ENCODE measurements at regions not wholly inside any gene's neighbourhood (a gene's known extent, or its start where the extent isn't known, plus 50 kb on each side); places are given as distances from the start of the nearest gene placed in this dataset.

GRCh38 chr13:76461999-76462398 lies 424.2 kb downstream of the KCTD12 start:
- no peak overlapping the region for H2BK5ac ChIP-seq (ENCODE audit: low read depth, low read length)
- WGBS, 2 experiments (ENCODE audit: extremely low coverage in 1 of 2, insufficient coverage in 1 of 2, insufficient read length in 1 of 2, insufficient replicate concordance in 2 of 2, low coverage in 1 of 2, low lambda C conversion rate in 2 of 2, missing lambda C conversion rate in 1 of 2), result 91% methylated on average over 4 of the region's 4 CpGs; no CpG with 5 or more reads in 1 of the 2 experiments
- no peak overlapping the region for H2BK20ac ChIP-seq (ENCODE audit: low read length)
- peaks cover 0 to 1% (median 0%) of the 10 kb centered on the region in 4 experiments; a peak in 1 of 7 replicates for H3K4me1 ChIP-seq (replicated peaks in 1 of 4; ENCODE audit: control insufficient read depth in 3 of 4, insufficient read depth in 4 of 4, low read length in 3 of 4)
- no peak overlapping the region for H3K18ac ChIP-seq (ENCODE audit: extremely low read depth, low read length)
- H4K91ac ChIP-seq (replicated peaks; ENCODE audit: insufficient read length, low read length), result no peak overlapping the region
- no peak for DNase-seq (ENCODE audit: low read depth in 1 of 2, low spot score in 2 of 2)
- H3K4me3 ChIP-seq (ENCODE audit: extremely low read depth in 1 of 4, insufficient read depth in 2 of 4, low read depth in 3 of 4, low read length in 4 of 4), result no peak overlapping the region
- no peaks in the 10 kb centered on the region for H3K36me3 ChIP-seq (ENCODE audit: control insufficient read depth in 2 of 4, insufficient read depth in 4 of 4, low read length in 3 of 4)
- H4K8ac ChIP-seq (ENCODE audit: extremely low read depth, insufficient read depth, low read length), result no peak overlapping the region
- no peak overlapping the region for H3K4me2 ChIP-seq (ENCODE audit: insufficient read depth in 1 of 2, low read depth in 2 of 2, low read length in 2 of 2)
- ChIA-PET POLR2A (ENCODE audit: partially characterized antibody) (no interaction called here), CTCF (ENCODE audit: partially characterized antibody) (interaction anchor here (0.9 to 2.1 kb wide), 4 partner anchors 10 to 233 kb away, joined by 3 to 9 read pairs (median 3); no protein-coding TSS in a partner anchor)
- no peak overlapping the region for H2BK15ac ChIP-seq (ENCODE audit: low read length)
- H3K56ac ChIP-seq (replicated peaks; ENCODE audit: insufficient read length, low read depth, low read length), result no peak overlapping the region
- no peak overlapping the region for H2AFZ ChIP-seq (ENCODE audit: low read length)
- FAIRE-seq, result no peak
- no peak overlapping the region for H2BK120ac ChIP-seq (replicated peaks; ENCODE audit: low read depth, low read length)
- no peaks in the 10 kb centered on the region for H3K23me2 ChIP-seq (ENCODE audit: low read depth, low read length)
- H2AK5ac ChIP-seq (ENCODE audit: low read depth, low read length), result no peak overlapping the region
- H4K20me1 ChIP-seq (replicated peaks in 1 of 2; ENCODE audit: control insufficient read depth in 1 of 2, insufficient read depth in 2 of 2, low read length in 2 of 2), result no peaks in the 10 kb centered on the region
- H3K9ac ChIP-seq (replicated peaks in 1 of 4; ENCODE audit: extremely low read depth in 1 of 4, low read depth in 3 of 4, low read length in 3 of 4), result no peak overlapping the region
- no peaks in the 10 kb centered on the region for H3K79me2 ChIP-seq (ENCODE audit: control insufficient read depth in 1 of 2, insufficient read depth in 2 of 2, low read length in 2 of 2)
- no peaks in the 10 kb centered on the region for H3K27me3 ChIP-seq (replicated peaks in 1 of 4; ENCODE audit: control insufficient read depth in 3 of 4, extremely low read depth in 1 of 4, insufficient read depth in 3 of 4, low read length in 3 of 4)
- H3K14ac ChIP-seq (ENCODE audit: insufficient read length), result no peak overlapping the region
- no peaks in the 10 kb centered on the region for H3K79me1 ChIP-seq (ENCODE audit: low read depth, low read length)
- no peak overlapping the region for H4K5ac ChIP-seq (ENCODE audit: insufficient read length, low read depth, low read length)
- no peak overlapping the region for H3K23ac ChIP-seq (ENCODE audit: insufficient read length)
- no peaks in the 10 kb centered on the region for H3K9me3 ChIP-seq (ENCODE audit: insufficient read depth in 2 of 2, low read depth in 1 of 2, low read length in 1 of 2)
- H2BK12ac ChIP-seq (ENCODE audit: low read depth, low read length), result no peak overlapping the region
- no peak overlapping the region for H3K4ac ChIP-seq (replicated peaks; ENCODE audit: insufficient read length, low read depth, low read length)
- H3K27ac ChIP-seq (ENCODE audit: low read depth, low read length), result no peak overlapping the region
- TF ChIP-seq, protein P1, sequence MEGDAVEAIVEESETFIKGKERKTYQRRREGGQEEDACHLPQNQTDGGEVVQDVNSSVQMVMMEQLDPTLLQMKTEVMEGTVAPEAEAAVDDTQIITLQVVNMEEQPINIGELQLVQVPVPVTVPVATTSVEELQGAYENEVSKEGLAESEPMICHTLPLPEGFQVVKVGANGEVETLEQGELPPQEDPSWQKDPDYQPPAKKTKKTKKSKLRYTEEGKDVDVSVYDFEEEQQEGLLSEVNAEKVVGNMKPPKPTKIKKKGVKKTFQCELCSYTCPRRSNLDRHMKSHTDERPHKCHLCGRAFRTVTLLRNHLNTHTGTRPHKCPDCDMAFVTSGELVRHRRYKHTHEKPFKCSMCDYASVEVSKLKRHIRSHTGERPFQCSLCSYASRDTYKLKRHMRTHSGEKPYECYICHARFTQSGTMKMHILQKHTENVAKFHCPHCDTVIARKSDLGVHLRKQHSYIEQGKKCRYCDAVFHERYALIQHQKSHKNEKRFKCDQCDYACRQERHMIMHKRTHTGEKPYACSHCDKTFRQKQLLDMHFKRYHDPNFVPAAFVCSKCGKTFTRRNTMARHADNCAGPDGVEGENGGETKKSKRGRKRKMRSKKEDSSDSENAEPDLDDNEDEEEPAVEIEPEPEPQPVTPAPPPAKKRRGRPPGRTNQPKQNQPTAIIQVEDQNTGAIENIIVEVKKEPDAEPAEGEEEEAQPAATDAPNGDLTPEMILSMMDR (IDR thresholded peaks at IDR 0.05; ENCODE audit: control extremely low read depth in 1 of 3, insufficient read depth in 1 of 3, low read depth in 1 of 3, low read length in 3 of 3), result no peak
- TF ChIP-seq RNF2 (IDR thresholded peaks at IDR 0.05; ENCODE audit: borderline replicate concordance, low read depth, low read length, missing control alignments, poor library complexity, severe bottlenecking) (no peak), EP300 (IDR thresholded peaks at IDR 0.05; ENCODE audit: borderline replicate concordance in 1 of 2, low read depth in 2 of 2, low read length in 2 of 2) (no peak), RAD21 (IDR thresholded peaks at IDR 0.05 in 1 of 2, conservative IDR thresholded peaks at IDR 0.05 in 1 of 2; ENCODE audit: low read depth in 2 of 2, low read length in 2 of 2) (no peak), POLR2A (IDR thresholded peaks at IDR 0.05; ENCODE audit: control extremely low read depth in 1 of 2, low read depth in 2 of 2, low read length in 2 of 2) (no peak), EZH2 (IDR thresholded peaks at IDR 0.05; ENCODE audit: low read depth, low read length, severe bottlenecking) (no peak), RBBP5 (IDR thresholded peaks at IDR 0.05; ENCODE audit: borderline replicate concordance, low read depth, low read length) (no peak), HDAC6 (IDR thresholded peaks at IDR 0.05; ENCODE audit: low read depth, low read length) (no peak), NRF1 (IDR thresholded peaks at IDR 0.05; ENCODE audit: low read depth, low read length) (no peak)
- TF ChIP-seq, protein P2, sequence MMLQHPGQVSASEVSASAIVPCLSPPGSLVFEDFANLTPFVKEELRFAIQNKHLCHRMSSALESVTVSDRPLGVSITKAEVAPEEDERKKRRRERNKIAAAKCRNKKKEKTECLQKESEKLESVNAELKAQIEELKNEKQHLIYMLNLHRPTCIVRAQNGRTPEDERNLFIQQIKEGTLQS (IDR thresholded peaks at IDR 0.05; ENCODE audit: insufficient read depth, low read depth, low read length), result no peak

Data from H1 (cell line).